Endodermal cell (in vitro differentiated cells): ENCODE measurements at regions not wholly inside any gene's neighbourhood (a gene's known extent, or its start where the extent isn't known, plus 50 kb on each side); places are given as distances from the start of the nearest gene placed in this dataset.

Experiments
- DNase-seq: peaks from one replicate; pipeline ENCODE4 v3.0.0-alpha.2; 2017
- H3K27ac ChIP-seq: 2 replicates; pipeline ENCODE4 v1.5.1; 2013; ENCODE audit warnings: mild to moderate bottlenecking, low read depth, low read length, moderate library complexity
- H3K27me3 ChIP-seq: 2 replicates; pipeline ENCODE4 v1.6.1; 2013; ENCODE audit warnings: mild to moderate bottlenecking, low read length, moderate library complexity; ENCODE audit not compliant: insufficient read depth, control insufficient read depth, poor library complexity, severe bottlenecking
- H3K36me3 ChIP-seq: 2 replicates; pipeline ENCODE4 v1.7.0; 2013; ENCODE audit warnings: mild to moderate bottlenecking, low read length, moderate library complexity; ENCODE audit not compliant: control insufficient read depth, insufficient read depth
- H3K4me1 ChIP-seq: one replicate; pipeline ENCODE4 v1.7.0; 2013; ENCODE audit warnings: low read length; ENCODE audit not compliant: control insufficient read depth, insufficient read depth
- H3K4me3 ChIP-seq: 2 replicates; pipeline ENCODE4 v1.5.1; 2013; ENCODE audit warnings: mild to moderate bottlenecking, low read length, moderate library complexity
- H3K9ac ChIP-seq: 2 replicates; pipeline ENCODE4 v1.6.1; 2013; ENCODE audit warnings: mild to moderate bottlenecking, low read length, moderate library complexity; ENCODE audit not compliant: poor library complexity, severe bottlenecking; ENCODE audit errors: extremely low read depth
- H3K9me3 ChIP-seq: 2 replicates; pipeline ENCODE4 v1.6.1; 2013; ENCODE audit warnings: mild to moderate bottlenecking, low read length, moderate library complexity; ENCODE audit not compliant: control insufficient read depth
- H3K27ac Mint-ChIP-seq: 2 replicates; pipeline ENCODE4 v1.8.0; 2020; ENCODE audit warnings: mixed read lengths
- H3K27me3 Mint-ChIP-seq: 2 replicates; pipeline ENCODE4 v1.8.0; 2021; ENCODE audit warnings: mild to moderate bottlenecking, mixed read lengths; ENCODE audit not compliant: insufficient read depth
- H3K36me3 Mint-ChIP-seq: 2 replicates; pipeline ENCODE4 v1.8.0; 2020; ENCODE audit warnings: low read depth, mixed read lengths
- H3K4me1 Mint-ChIP-seq: 2 replicates; pipeline ENCODE4 v1.8.0; 2020; ENCODE audit warnings: mixed read lengths
- H3K4me3 Mint-ChIP-seq: 2 replicates; pipeline ENCODE4 v1.8.0; 2020; ENCODE audit warnings: mild to moderate bottlenecking, moderate library complexity, mixed read lengths
- H3K9me3 Mint-ChIP-seq: 2 replicates; pipeline ENCODE4 v1.8.0; 2020; ENCODE audit warnings: mild to moderate bottlenecking, mixed read lengths
- CTCF ChIP-seq: fragments of 200-600 bp; sonication (generic); conservative IDR thresholded peaks from 2 replicates; pipeline ENCODE4 v1.5.0; 2021; ENCODE audit warnings: antibody characterized with exemption, mild to moderate bottlenecking
- WGBS, 2 experiments: methylation state at CpG; one replicate each; pipeline versions ENCODE4 v1.1.5 to v1.1.7; 2013; ENCODE audit warnings: missing lambda C conversion rate in 2 of 2, mixed read lengths in 1 of 2; ENCODE audit not compliant: insufficient coverage in 1 of 2, insufficient read length in 1 of 2; 5-methylcytosine and 5-hydroxymethylcytosine counted together

GRCh38 chr13:81406022-81406421 is 1065.1 kb upstream of the SPRY2 start:
- H3K27ac ChIP-seq = no peak overlapping the region
- peaks cover 4% of the 10 kb centered on the region for H3K4me1 Mint-ChIP-seq
- no peaks in the 10 kb centered on the region for H3K4me1 ChIP-seq
- no peaks in the 10 kb centered on the region for H3K27me3 ChIP-seq
- H3K36me3 ChIP-seq = no peaks in the 10 kb centered on the region
- no peaks in the 10 kb centered on the region for H3K9me3 ChIP-seq
- H3K4me3 ChIP-seq = no peak overlapping the region
- no peak for DNase-seq
- H3K9ac ChIP-seq = no peak overlapping the region
- no peak overlapping the region for H3K27ac Mint-ChIP-seq
- H3K4me3 Mint-ChIP-seq = no peak overlapping the region
- TF ChIP-seq CTCF = no peak
- WGBS, 2 experiments = 61% methylated on average over 2 of the region's 3 CpGs; no CpG with 5 or more reads in 1 of the 2 experiments
- H3K27me3 Mint-ChIP-seq = no peaks in the 10 kb centered on the region
- H3K9me3 Mint-ChIP-seq = no peaks in the 10 kb centered on the region
- H3K36me3 Mint-ChIP-seq = no peaks in the 10 kb centered on the region

- Mint-ChIP-seq H3K4me1 (peaks cover 30% of the 10 kb centered on the region), H3K27me3 (no peaks in the 10 kb centered on the region), H3K4me3 (no peak overlapping the region), H3K27ac (no peak overlapping the region), H3K9me3 (no peaks in the 10 kb centered on the region), H3K36me3 (peaks cover 2% of the 10 kb centered on the region)
- no peak overlapping the region for H3K9ac ChIP-seq
- DNase-seq = no peak
- H3K9me3 ChIP-seq = no peaks in the 10 kb centered on the region
- WGBS, 2 experiments = 94 to 100% methylated on average over 1 to 4 of the region's 4 CpGs
- H3K27me3 ChIP-seq = no peaks in the 10 kb centered on the region
- peaks cover 7% of the 10 kb centered on the region for H3K4me1 ChIP-seq
- no peak overlapping the region for H3K4me3 ChIP-seq
- no peak for TF ChIP-seq CTCF
- no peaks in the 10 kb centered on the region for H3K36me3 ChIP-seq
- no peak overlapping the region for H3K27ac ChIP-seq
Measured at GRCh38 chr13:81396192-81396591, 1055.3 kb upstream of the SPRY2 start.

GRCh38 chr13:81395368-81395767 is 1054.4 kb upstream of the SPRY2 start:
- DNase-seq = peak; percentile 73
- 87 to 94% methylated on average over 2 to 4 of the region's 4 CpGs for WGBS, 2 experiments

More at GRCh38 chr13:81395368-81395767, 1054.4 kb upstream of the SPRY2 start:
- Histone ChIP-seq H3K9ac (no peak overlapping the region), H3K4me3 (no peak overlapping the region), H3K27ac (no peak overlapping the region), H3K4me1 (peaks cover 7% of the 10 kb centered on the region), H3K36me3 (no peaks in the 10 kb centered on the region), H3K9me3 (no peaks in the 10 kb centered on the region), H3K27me3 (no peaks in the 10 kb centered on the region)
- no peak for TF ChIP-seq CTCF
- Mint-ChIP-seq H3K27me3 (no peaks in the 10 kb centered on the region), H3K9me3 (no peaks in the 10 kb centered on the region), H3K27ac (no peak overlapping the region), H3K36me3 (peaks cover 2% of the 10 kb centered on the region), H3K4me3 (no peak overlapping the region), H3K4me1 (peaks cover 30% of the 10 kb centered on the region)
